IMR-90 (cell line): ENCODE measurements at regions not wholly inside any gene's neighbourhood (a gene's known extent, or its start where the extent isn't known, plus 50 kb on each side); places are given as distances from the start of the nearest gene placed in this dataset.

Experiments
- ATAC-seq: fragments of 200-7000 bp; cut with Tn5 transposase; 2 replicates; pipeline ENCODE4 v1.9.1; 2020; ENCODE audit warnings: low read depth, mild to moderate bottlenecking, moderate library complexity
- BruUV-seq: library from RNA; stranded (reverse); fragments of 400-500 nt; replicated peaks from 2 replicates; lab custom pipeline; 2021; lab: Mats Ljungman, UMichigan
- CTCF ChIA-PET: fragments of 300-600 bp; formaldehyde crosslinking; extraction: SDS; loops from one replicate; lab custom pipeline; 2021; ENCODE audit warnings: antibody characterized with exemption; lab: Yijun Ruan, JAX
- POLR2A ChIA-PET: fragments of 300-600 bp; sonication (Branson Sonifier 250); formaldehyde crosslinking; loops from one replicate; lab custom pipeline; 2022; ENCODE audit warnings: antibody characterized with exemption; ENCODE audit not compliant: unreplicated experiment; lab: Charles Lee
- DNase-seq: peaks from one replicate; pipeline ENCODE4 v3.0.0; 2013
- H2AFZ ChIP-seq: replicated peaks from 2 replicates; pipeline ENCODE3; 2013; ENCODE audit warnings: low read length, mild to moderate bottlenecking; ENCODE audit not compliant: poor library complexity
- H2AK5ac ChIP-seq: 2 replicates; pipeline ENCODE4 v1.6.1; 2013; ENCODE audit warnings: low read depth, low read length, inconsistent platforms
- H2AK9ac ChIP-seq: replicated peaks from 2 replicates; pipeline ENCODE3; 2013; ENCODE audit warnings: mild to moderate bottlenecking, low read depth, low read length, moderate library complexity; ENCODE audit not compliant: poor library complexity
- H2BK120ac ChIP-seq: 2 replicates; pipeline ENCODE4 v1.6.1; 2013; ENCODE audit warnings: low read depth, low read length, inconsistent platforms
- H2BK15ac ChIP-seq: 3 replicates; pipeline ENCODE4 v1.6.1; 2013; ENCODE audit warnings: low read depth, low read length, inconsistent platforms
- H2BK20ac ChIP-seq: 2 replicates; pipeline ENCODE4 v1.6.1; 2013; ENCODE audit warnings: low read depth, mild to moderate bottlenecking, inconsistent platforms, low read length, moderate library complexity
- H2BK5ac ChIP-seq: 2 replicates; pipeline ENCODE4 v1.6.1; 2013; ENCODE audit warnings: mild to moderate bottlenecking, low read depth, low read length, inconsistent platforms; ENCODE audit not compliant: poor library complexity, severe bottlenecking
- H3K14ac ChIP-seq: replicated peaks from 2 replicates; pipeline ENCODE4 v1.6.1; 2013; ENCODE audit warnings: low read depth, low read length, inconsistent platforms
- H3K18ac ChIP-seq: 2 replicates; pipeline ENCODE4 v1.6.1; 2013; ENCODE audit warnings: low read depth, low read length, control low read depth
- H3K23ac ChIP-seq: 2 replicates; pipeline ENCODE4 v1.6.1; 2013; ENCODE audit warnings: low read depth, low read length, inconsistent platforms
- H3K27ac ChIP-seq: 2 replicates; pipeline ENCODE4 v1.5.1; 2013; ENCODE audit warnings: mild to moderate bottlenecking, control low read depth, low read length; ENCODE audit not compliant: insufficient read depth
- H3K27me3 ChIP-seq: 2 replicates; pipeline ENCODE4 v1.6.1; 2013; ENCODE audit warnings: low read length; ENCODE audit not compliant: control insufficient read depth, insufficient read depth
- H3K36me3 ChIP-seq: 2 replicates; pipeline ENCODE4 v1.6.1; 2013; ENCODE audit warnings: low read length, mixed read lengths; ENCODE audit not compliant: control insufficient read depth, insufficient read depth
- H3K4ac ChIP-seq: 2 replicates; pipeline ENCODE4 v1.6.1; 2013; ENCODE audit warnings: low read depth, low read length, inconsistent platforms
- H3K4me1 ChIP-seq: 2 replicates; pipeline ENCODE4 v1.6.1; 2013; ENCODE audit warnings: low read length, mixed read lengths; ENCODE audit not compliant: control insufficient read depth, insufficient read depth
- H3K4me2 ChIP-seq: 2 replicates; pipeline ENCODE4 v1.6.1; 2013; ENCODE audit warnings: low read depth, mild to moderate bottlenecking, control low read depth, low read length, moderate library complexity
- H3K4me3 ChIP-seq: 2 replicates; pipeline ENCODE4 v1.5.1; 2013; ENCODE audit warnings: low read depth, mild to moderate bottlenecking, control low read depth, low read length, moderate library complexity; ENCODE audit not compliant: insufficient read depth
- H3K56ac ChIP-seq: 2 replicates; pipeline ENCODE4 v1.6.1; 2013; ENCODE audit warnings: low read length, inconsistent platforms; ENCODE audit not compliant: insufficient read depth; ENCODE audit errors: extremely low read depth
- H3K79me1 ChIP-seq, 2 experiments: 2 replicates each; pipeline ENCODE4 v1.6.1; 2013; ENCODE audit warnings: low read length in 2 of 2, inconsistent platforms in 1 of 2, low read depth in 1 of 2
- H3K9ac ChIP-seq: 2 replicates; pipeline ENCODE4 v1.6.1; 2013; ENCODE audit warnings: low read depth, low read length, control low read depth
- H3K9me1 ChIP-seq: 2 replicates; pipeline ENCODE4 v1.6.1; 2013; ENCODE audit warnings: low read length, inconsistent platforms; ENCODE audit not compliant: insufficient read depth
- H3K9me3 ChIP-seq: 2 replicates; pipeline ENCODE4 v1.6.1; 2013; ENCODE audit warnings: low read length; ENCODE audit not compliant: control insufficient read depth, insufficient read depth
- H4K20me1 ChIP-seq: 2 replicates; pipeline ENCODE4 v1.6.1; 2013; ENCODE audit warnings: low read length, inconsistent platforms; ENCODE audit not compliant: insufficient read depth
- H4K5ac ChIP-seq: 2 replicates; pipeline ENCODE4 v1.6.1; 2013; ENCODE audit warnings: mild to moderate bottlenecking, low read depth, low read length, control low read depth
- H4K8ac ChIP-seq, 2 experiments: 2 replicates each; pipeline ENCODE4 v1.6.1; 2013; ENCODE audit warnings: low read depth in 2 of 2, low read length in 2 of 2, control low read depth in 1 of 2, inconsistent platforms in 1 of 2
- H4K91ac ChIP-seq: 2 replicates; pipeline ENCODE4 v1.6.1; 2013; ENCODE audit warnings: low read depth, low read length, inconsistent platforms; ENCODE audit not compliant: insufficient read depth
- CHD1 ChIP-seq: IDR thresholded peaks from 2 replicates; pipeline ENCODE4 v1.6.1; 2012; ENCODE audit warnings: low read depth, low read length, improper control_type of control experiment
- ELK1 ChIP-seq: fragments of 150-350 bp; IDR thresholded peaks from 2 replicates; pipeline ENCODE4 v1.6.1; 2016; ENCODE audit warnings: low read depth, mild to moderate bottlenecking, low read length, moderate library complexity, borderline replicate concordance
- WGBS, 2 experiments: methylation state at CpG; one replicate each; pipeline versions ENCODE4 v1.1.5 to v1.1.7; 2013; ENCODE audit warnings: missing lambda C conversion rate in 2 of 2; ENCODE audit not compliant: insufficient read length in 1 of 2; ENCODE audit errors: extremely low coverage in 2 of 2; 5-methylcytosine and 5-hydroxymethylcytosine counted together
- dilution Hi-C: fragments of 300-500 bp; cut with HindIII; formaldehyde crosslinking; loops from one replicate; pipeline ENCODE4 v1.14.3; 2018; ENCODE audit warnings: low sequenced_read_pairs; ENCODE audit not compliant: unreplicated experiment
- in situ Hi-C: fragments of 300-500 bp; cut with MboI; formaldehyde crosslinking; loops from 3 replicates; pipeline ENCODE4 v1.14.3; 2019; ENCODE audit warnings: low sequenced_read_pairs, inconsistent platforms, mixed read lengths
- intact Hi-C: fragments of 100-400 bp; cut with micrococcal nuclease; formaldehyde crosslinking; loops from 2 replicates; pipeline ENCODE4 v1.10.0; 2022

DNA sequence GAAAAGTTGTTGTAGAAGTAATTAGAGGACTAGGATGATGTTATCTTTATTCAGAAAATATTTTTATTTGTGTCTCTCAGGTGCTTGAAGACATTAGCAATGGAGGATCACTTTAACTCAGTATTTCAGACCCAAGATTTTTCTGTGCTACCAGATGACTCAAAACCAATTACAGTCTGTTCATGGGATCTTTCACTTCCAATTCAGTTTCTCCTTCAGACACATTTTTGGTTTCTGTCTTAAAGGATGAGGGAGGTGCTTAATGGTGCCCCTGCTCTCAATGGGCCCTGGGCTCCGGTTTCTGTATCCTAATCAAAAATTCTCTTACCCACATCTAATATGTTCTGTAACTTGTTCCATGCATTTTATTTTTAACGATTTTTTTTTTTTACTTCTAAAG is 53.7 kb upstream of the HDAC4 start:
- Histone ChIP-seq H3K9me3 (peaks cover 5% of the 10 kb centered on the region; the same call in 1 of the 2 replicates), H2BK15ac (no peak overlapping the region), H3K9ac (no peak overlapping the region), H4K8ac (no peak overlapping the region), H2AK9ac (no peak overlapping the region), H2AFZ (no peak overlapping the region), H2BK20ac (no peak overlapping the region), H3K36me3 (no peaks in the 10 kb centered on the region), H3K4me3 (no peak overlapping the region), H2BK120ac (no peak overlapping the region), H3K23ac (no peak overlapping the region), H3K14ac (no peak overlapping the region), H3K79me1 (no peaks in the 10 kb centered on the region), H4K20me1 (no peaks in the 10 kb centered on the region), H4K91ac (no peak overlapping the region), H3K56ac (no peak overlapping the region), H3K9me1 (no peaks in the 10 kb centered on the region), H3K27me3 (no peaks in the 10 kb centered on the region; the same call in 1 of the 2 replicates), H3K27ac (no peak overlapping the region), H4K5ac (no peak overlapping the region), H2AK5ac (no peak overlapping the region), H2BK5ac (no peak overlapping the region), H3K4ac (no peak overlapping the region), H3K4me1 (no peaks in the 10 kb centered on the region), H3K18ac (no peak overlapping the region), H3K4me2 (no peak overlapping the region)
- DNase-seq (no peak), ATAC-seq (no peak)
- TF ChIP-seq CHD1 (no peak), ELK1 (no peak)
- dilution Hi-C loops = no loop called here
- POLR2A ChIA-PET = no interaction called here
- WGBS, 2 experiments = no CpG with 5 or more reads among the region's 2 CpGs
- intact Hi-C loops = no loop called here
- CTCF ChIA-PET = no interaction called here
- BruUV-seq = no TSS peak
- in situ Hi-C loops = no loop called here
